Keratinocyte (primary cell): ENCODE measurements at regions not wholly inside any gene's neighbourhood (a gene's known extent, or its start where the extent isn't known, plus 50 kb on each side); places are given as distances from the start of the nearest gene placed in this dataset.
"Not testable (repeated sequence)": the region's sequence is repeated elsewhere in the genome, so short reads cannot be mapped to it uniquely, and the experiment has no call there.

Source experiments
- DNase-seq: peaks from one replicate; pipeline ENCODE4 v3.0.0-alpha.2; 2011; ENCODE audit warnings: low read depth, missing footprints, low spot score
- FAIRE-seq: peaks from 2 replicates; lab custom pipeline; 2011; peaks lifted over from hg19 to GRCh38; lab: Jason Lieb, UNC
- H2AFZ ChIP-seq: 2 replicates; pipeline ENCODE4 v1.6.0; 2012; ENCODE audit warnings: low read length, control low read depth, inconsistent platforms; ENCODE audit not compliant: control insufficient read depth
- H3K27ac ChIP-seq: 2 replicates; pipeline ENCODE4 v1.5.1; 2011; ENCODE audit warnings: low read length; ENCODE audit not compliant: control insufficient read depth, insufficient read depth
- H3K27me3 ChIP-seq: 3 replicates; pipeline ENCODE4 v1.6.0; 2011; ENCODE audit warnings: low read length; ENCODE audit not compliant: control insufficient read depth, insufficient read depth; ENCODE audit errors: extremely low read depth
- H3K36me3 ChIP-seq, 2 experiments: 2 replicates in 1 of 2; 3 replicates in 1 of 2; pipeline ENCODE4 v1.5.1; 2011; ENCODE audit warnings: low read length in 2 of 2, mild to moderate bottlenecking in 1 of 2; ENCODE audit not compliant: control insufficient read depth in 2 of 2, insufficient read depth in 2 of 2; ENCODE audit errors: extremely low read depth in 1 of 2
- H3K4me1 ChIP-seq: 3 replicates; pipeline ENCODE4 v1.5.1; 2011; ENCODE audit warnings: low read length; ENCODE audit not compliant: control insufficient read depth, insufficient read depth; ENCODE audit errors: extremely low read depth
- H3K4me2 ChIP-seq: 3 replicates; pipeline ENCODE4 v1.6.0; 2011; ENCODE audit warnings: low read depth, low read length; ENCODE audit not compliant: control insufficient read depth, insufficient read depth; ENCODE audit errors: extremely low read depth
- H3K4me3 ChIP-seq, 3 experiments: fragments of 200-600 bp in 1 of 3; sonication (generic) in 1 of 3; 2 replicates in 2 of 3; 3 replicates in 1 of 3; pipeline ENCODE4 v1.5.1; 2011 to 2016; ENCODE audit warnings: low read length in 3 of 3, mild to moderate bottlenecking in 3 of 3, control low read depth in 2 of 3, inconsistent platforms in 1 of 3, low read depth in 1 of 3, mixed read lengths in 1 of 3, mixed run types in 1 of 3, moderate library complexity in 1 of 3; ENCODE audit not compliant: control insufficient read depth in 2 of 3, insufficient read depth in 2 of 3; ENCODE audit errors: extremely low read depth in 1 of 3
- H3K79me2 ChIP-seq: 2 replicates; pipeline ENCODE4 v1.6.0; 2012; ENCODE audit warnings: low read length; ENCODE audit not compliant: control insufficient read depth, insufficient read depth
- H3K9ac ChIP-seq: 3 replicates; pipeline ENCODE4 v1.6.0; 2011; ENCODE audit warnings: low read length; ENCODE audit not compliant: control insufficient read depth, insufficient read depth; ENCODE audit errors: extremely low read depth
- H3K9me1 ChIP-seq: 3 replicates; pipeline ENCODE4 v1.6.0; 2011; ENCODE audit warnings: low read length; ENCODE audit not compliant: control insufficient read depth, insufficient read depth; ENCODE audit errors: extremely low read depth
- H3K9me3 ChIP-seq: 2 replicates; pipeline ENCODE4 v1.5.1; 2012; ENCODE audit warnings: low read depth, low read length; ENCODE audit not compliant: control insufficient read depth
- H4K20me1 ChIP-seq: 3 replicates; pipeline ENCODE4 v1.6.0; 2011; ENCODE audit warnings: low read length; ENCODE audit not compliant: control insufficient read depth, insufficient read depth; ENCODE audit errors: extremely low read depth
- EZH2 ChIP-seq: IDR thresholded peaks from one replicate; pipeline ENCODE4 v1.6.1; 2012; ENCODE audit warnings: inconsistent platforms, mild to moderate bottlenecking, low read length, moderate library complexity
- dilution Hi-C: fragments of 300-500 bp; cut with MboI; formaldehyde crosslinking; loops from one replicate; pipeline ENCODE4 v1.7.0; 2020; ENCODE audit warnings: low sequenced_read_pairs; ENCODE audit not compliant: extremely low pct_ligation_motif_present
- TF ChIP-seq, protein P1 (sequence below), 3 experiments: IDR thresholded peaks in 1 of 3; conservative IDR thresholded peaks in 1 of 3; optimal IDR thresholded peaks in 1 of 3; 2 replicates in 2 of 3; 3 replicates in 1 of 3; pipeline versions ENCODE3 to v1.5.1; 2011; ENCODE audit warnings: low read length in 3 of 3, mild to moderate bottlenecking in 3 of 3, moderate library complexity in 2 of 3, control low read depth in 1 of 3, inconsistent platforms in 1 of 3; ENCODE audit not compliant: insufficient read depth in 2 of 3; ENCODE audit errors: extremely low read depth in 1 of 3

DNA sequence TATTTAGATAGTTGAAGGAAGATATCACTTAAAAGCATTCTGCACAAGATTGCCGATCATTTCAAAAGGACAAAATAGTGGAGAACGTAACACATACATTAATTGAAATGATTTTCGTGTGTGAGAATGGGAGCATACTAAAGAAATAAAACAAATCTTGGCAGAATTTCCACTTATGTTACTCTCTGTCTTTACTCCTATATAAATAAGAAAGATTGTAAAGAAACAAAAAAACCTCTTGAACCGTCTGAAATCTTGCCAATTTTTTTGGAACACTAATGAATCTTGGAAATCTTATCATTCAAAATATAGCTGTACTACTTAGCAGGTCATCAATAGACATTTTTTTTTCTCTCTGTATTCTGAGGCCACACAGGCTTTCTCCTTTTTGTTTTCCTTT, 528.8 kb upstream of the NCAM2 start:
- dilution Hi-C loops: no loop called here
- Histone ChIP-seq H3K79me2 (no peaks in the 10 kb centered on the region), H3K4me1 (no peaks in the 10 kb centered on the region), H3K4me2 (no peak overlapping the region), H3K9me1 (no peaks in the 10 kb centered on the region), H3K36me3 (no peaks in the 10 kb centered on the region), H3K4me3 (no peak overlapping the region), H3K9me3 (no peaks in the 10 kb centered on the region), H2AFZ (no peak overlapping the region), H3K9ac (no peak overlapping the region), H3K27ac (no peak overlapping the region), H3K27me3 (no peaks in the 10 kb centered on the region), H4K20me1 (no peaks in the 10 kb centered on the region)
- FAIRE-seq (no peak), DNase-seq (no peak)
- TF ChIP-seq, protein P1, sequence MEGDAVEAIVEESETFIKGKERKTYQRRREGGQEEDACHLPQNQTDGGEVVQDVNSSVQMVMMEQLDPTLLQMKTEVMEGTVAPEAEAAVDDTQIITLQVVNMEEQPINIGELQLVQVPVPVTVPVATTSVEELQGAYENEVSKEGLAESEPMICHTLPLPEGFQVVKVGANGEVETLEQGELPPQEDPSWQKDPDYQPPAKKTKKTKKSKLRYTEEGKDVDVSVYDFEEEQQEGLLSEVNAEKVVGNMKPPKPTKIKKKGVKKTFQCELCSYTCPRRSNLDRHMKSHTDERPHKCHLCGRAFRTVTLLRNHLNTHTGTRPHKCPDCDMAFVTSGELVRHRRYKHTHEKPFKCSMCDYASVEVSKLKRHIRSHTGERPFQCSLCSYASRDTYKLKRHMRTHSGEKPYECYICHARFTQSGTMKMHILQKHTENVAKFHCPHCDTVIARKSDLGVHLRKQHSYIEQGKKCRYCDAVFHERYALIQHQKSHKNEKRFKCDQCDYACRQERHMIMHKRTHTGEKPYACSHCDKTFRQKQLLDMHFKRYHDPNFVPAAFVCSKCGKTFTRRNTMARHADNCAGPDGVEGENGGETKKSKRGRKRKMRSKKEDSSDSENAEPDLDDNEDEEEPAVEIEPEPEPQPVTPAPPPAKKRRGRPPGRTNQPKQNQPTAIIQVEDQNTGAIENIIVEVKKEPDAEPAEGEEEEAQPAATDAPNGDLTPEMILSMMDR (optimal IDR thresholded peaks at IDR 0.05 in 1 of 3, IDR thresholded peaks at IDR 0.05 in 1 of 3, conservative IDR thresholded peaks at IDR 0.05 in 1 of 3; ENCODE audit: extremely low read depth in 1 of 3, insufficient read depth in 2 of 3, low read length in 3 of 3): no peak
- no peak for TF ChIP-seq EZH2

DNA sequence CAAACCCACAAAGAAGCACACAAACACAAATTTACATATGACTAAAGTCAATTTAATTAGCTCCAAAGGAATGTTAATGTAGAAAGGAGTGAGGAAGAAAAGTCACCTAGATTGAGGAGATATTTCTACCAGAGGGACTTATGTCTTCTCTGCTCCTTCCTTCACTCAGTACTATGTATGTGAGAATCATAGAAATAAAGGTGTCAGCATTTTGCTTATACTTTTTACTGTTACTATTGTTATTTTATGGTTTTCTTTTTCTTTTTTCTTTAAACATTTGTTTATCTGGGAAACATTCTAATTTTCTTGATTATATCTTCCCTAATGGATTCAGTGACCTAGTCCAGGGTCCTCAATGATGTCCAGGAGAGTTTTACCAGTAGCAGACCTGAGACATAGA, 511.9 kb upstream of the NCAM2 start:
- FAIRE-seq (no peak), DNase-seq (no peak)
- Histone ChIP-seq H3K9ac (no peak overlapping the region), H3K79me2 (no peaks in the 10 kb centered on the region), H3K4me3 (no peak overlapping the region), H3K4me2 (no peak overlapping the region), H3K27ac (no peak overlapping the region), H3K9me1 (no peaks in the 10 kb centered on the region), H2AFZ (no peak overlapping the region), H4K20me1 (no peaks in the 10 kb centered on the region), H3K36me3 (no peaks in the 10 kb centered on the region), H3K27me3 (no peaks in the 10 kb centered on the region), H3K4me1 (no peaks in the 10 kb centered on the region), H3K9me3 (no peaks in the 10 kb centered on the region)
- no peak for TF ChIP-seq EZH2
- TF ChIP-seq, protein P1 (optimal IDR thresholded peaks at IDR 0.05 in 1 of 3, IDR thresholded peaks at IDR 0.05 in 1 of 3, conservative IDR thresholded peaks at IDR 0.05 in 1 of 3; ENCODE audit: extremely low read depth in 1 of 3, insufficient read depth in 2 of 3, low read length in 3 of 3): no peak
- dilution Hi-C loops: no loop called here

DNA sequence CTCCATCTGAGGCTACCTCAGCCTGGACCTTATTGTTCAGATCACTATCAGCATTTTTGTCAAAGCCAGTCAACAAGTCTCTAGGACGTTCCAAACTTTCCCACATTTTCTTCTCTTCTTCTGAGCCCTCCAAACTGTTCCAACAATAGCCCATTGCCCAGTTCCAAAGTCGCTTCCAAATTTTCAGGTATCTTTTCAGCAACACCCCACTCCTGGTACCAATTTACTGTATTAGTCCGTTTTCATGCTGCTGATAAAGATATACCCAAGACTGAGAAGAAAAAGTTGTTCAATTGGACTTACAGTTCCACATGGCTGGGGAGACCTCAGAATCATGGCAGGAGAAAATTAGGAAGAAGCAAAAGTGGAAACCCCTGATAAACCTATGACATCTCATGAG, 495.3 kb upstream of the NCAM2 start:
- H3K79me2 ChIP-seq, dilution Hi-C loops, FAIRE-seq: not testable (repeated sequence)

More for the DNA sequence above, 495.3 kb upstream of the NCAM2 start:
- H3K27me3 ChIP-seq, H2AFZ ChIP-seq, H3K9me3 ChIP-seq, H3K4me1 ChIP-seq, DNase-seq, H3K4me2 ChIP-seq, H3K9ac ChIP-seq, H4K20me1 ChIP-seq, H3K27ac ChIP-seq, H3K9me1 ChIP-seq, H3K36me3 ChIP-seq, H3K4me3 ChIP-seq: not testable (repeated sequence)
